Activated CD4-positive, alpha-beta T cell treated with anti-CD3 and anti-CD28 coated beads, Interleukin-2, amount 10 ng/mL, durations not matched to agents 24 days and 14 days (primary cell): ENCODE measurements at regions not wholly inside any gene's neighbourhood (a gene's known extent, or its start where the extent isn't known, plus 50 kb on each side); places are given as distances from the start of the nearest gene placed in this dataset.
"Not testable (repeated sequence)": the region's sequence is repeated elsewhere in the genome, so short reads cannot be mapped to it uniquely, and the experiment has no call there.

Source experiments
- DNase-seq: peaks from one replicate; pipeline ENCODE4 v3.0.0; 2022
- H3K27ac Mint-ChIP-seq: one replicate; pipeline ENCODE4 v1.8.0; 2022; ENCODE audit warnings: mild to moderate bottlenecking, mixed read lengths
- H3K27me3 Mint-ChIP-seq: one replicate; pipeline ENCODE4 v1.8.0; 2022; ENCODE audit warnings: mixed read lengths
- H3K36me3 Mint-ChIP-seq: one replicate; pipeline ENCODE4 v1.8.0; 2022; ENCODE audit warnings: low read depth, mild to moderate bottlenecking, mixed read lengths
- H3K4me1 Mint-ChIP-seq: one replicate; pipeline ENCODE4 v1.8.0; 2021; ENCODE audit warnings: mixed read lengths
- H3K4me3 Mint-ChIP-seq: one replicate; pipeline ENCODE4 v1.8.0; 2022; ENCODE audit warnings: mild to moderate bottlenecking, moderate library complexity, mixed read lengths
- H3K9me3 Mint-ChIP-seq: one replicate; pipeline ENCODE4 v1.8.0; 2021; ENCODE audit warnings: mixed read lengths
- intact Hi-C: fragments of 100-400 bp; cut with micrococcal nuclease; formaldehyde crosslinking; loops from one replicate; pipeline ENCODE4 v1.15.1; 2023

DNA sequence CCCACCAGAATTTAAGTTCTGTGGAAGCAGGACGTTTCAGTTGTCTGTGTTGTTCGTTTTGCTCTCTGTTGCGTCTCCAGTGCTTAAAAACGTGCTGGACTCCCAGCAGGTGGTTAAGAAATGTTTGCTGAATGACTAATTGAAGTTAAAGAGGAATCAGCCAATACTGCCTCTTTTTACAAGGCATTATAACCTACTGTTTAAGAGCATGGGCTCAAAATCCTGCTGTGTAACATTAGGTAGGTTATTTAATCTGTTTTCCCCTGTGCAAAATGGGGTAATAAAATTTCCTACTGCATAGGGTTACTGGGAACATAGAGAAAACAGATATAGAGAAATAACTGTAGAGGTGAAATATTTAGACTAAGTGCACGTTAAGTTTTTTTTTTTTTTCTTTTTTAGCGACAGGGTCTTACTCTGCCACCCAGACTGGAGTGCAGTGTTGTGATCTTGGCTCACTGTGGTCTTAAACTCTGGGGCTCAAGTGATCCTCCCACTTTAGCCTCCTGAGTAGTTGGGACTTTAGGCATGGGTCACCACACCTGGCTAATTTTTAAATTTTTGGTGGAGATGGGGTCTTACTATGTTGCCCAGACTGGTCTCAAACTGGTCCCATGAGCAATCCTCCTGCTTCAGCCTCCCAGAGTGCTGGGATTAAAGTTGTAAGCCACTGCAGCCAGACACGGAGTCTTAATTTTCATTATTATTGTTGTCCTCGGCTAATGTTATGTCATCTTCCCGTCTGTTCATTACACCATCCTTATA is 139.4 kb upstream of the PRICKLE1 start:
- Mint-ChIP-seq H3K27me3 (no peaks in the 10 kb centered on the region), H3K27ac (no peak overlapping the region), H3K9me3 (no peaks in the 10 kb centered on the region), H3K4me1 (no peaks in the 10 kb centered on the region), H3K36me3 (no peaks in the 10 kb centered on the region), H3K4me3 (no peak overlapping the region)
- intact Hi-C loops: no loop called here
- no peak for DNase-seq

DNA sequence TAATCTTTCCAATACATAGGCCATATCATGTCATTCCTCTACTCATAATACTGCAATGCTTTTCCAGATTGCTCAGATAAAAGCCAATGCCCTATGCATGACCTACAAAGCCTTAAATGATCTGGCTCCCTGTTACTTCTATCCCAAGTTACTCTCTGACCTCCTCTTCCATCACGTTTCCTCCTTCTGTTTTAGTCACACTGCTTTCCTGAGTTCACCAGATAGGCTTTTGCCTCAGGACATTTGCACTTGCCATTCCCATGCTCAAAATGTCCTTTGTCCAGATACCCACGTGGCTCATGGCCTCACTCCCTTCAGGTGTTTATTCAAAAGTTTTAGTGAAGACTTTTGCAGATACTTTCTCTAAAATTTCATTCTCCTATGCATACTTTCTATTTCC is 138.7 kb upstream of the PRICKLE1 start:
- Mint-ChIP-seq H3K36me3 (no peaks in the 10 kb centered on the region), H3K9me3 (no peaks in the 10 kb centered on the region), H3K27ac (no peak overlapping the region), H3K27me3 (no peaks in the 10 kb centered on the region), H3K4me1 (no peaks in the 10 kb centered on the region), H3K4me3 (no peak overlapping the region)
- intact Hi-C loops: no loop called here
- no peak for DNase-seq

DNA sequence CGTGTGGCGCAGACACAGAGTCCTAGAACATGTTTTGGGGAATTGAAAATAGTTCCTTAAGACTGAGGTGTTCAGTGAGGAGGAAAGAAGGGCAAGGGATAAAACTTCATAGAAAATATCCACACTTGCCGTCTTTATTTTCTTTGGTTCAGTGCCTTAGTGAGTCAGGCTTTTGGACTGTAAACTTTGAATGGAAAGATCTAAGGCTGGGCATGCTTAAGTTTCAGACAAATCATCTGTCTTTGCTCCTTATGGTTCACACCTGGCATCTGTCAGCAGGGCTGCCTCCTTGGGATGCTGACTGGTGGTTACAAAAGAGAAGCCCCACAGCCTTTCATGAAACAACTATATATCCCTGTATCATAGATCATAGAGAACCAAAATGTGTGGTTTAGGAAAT is 136.3 kb upstream of the PRICKLE1 start:
- Mint-ChIP-seq H3K4me3 (no peak overlapping the region), H3K4me1 (no peaks in the 10 kb centered on the region), H3K27ac (no peak overlapping the region), H3K9me3 (no peaks in the 10 kb centered on the region), H3K36me3 (no peaks in the 10 kb centered on the region), H3K27me3 (no peaks in the 10 kb centered on the region)
- intact Hi-C loops: no loop called here
- DNase-seq: no peak

DNA sequence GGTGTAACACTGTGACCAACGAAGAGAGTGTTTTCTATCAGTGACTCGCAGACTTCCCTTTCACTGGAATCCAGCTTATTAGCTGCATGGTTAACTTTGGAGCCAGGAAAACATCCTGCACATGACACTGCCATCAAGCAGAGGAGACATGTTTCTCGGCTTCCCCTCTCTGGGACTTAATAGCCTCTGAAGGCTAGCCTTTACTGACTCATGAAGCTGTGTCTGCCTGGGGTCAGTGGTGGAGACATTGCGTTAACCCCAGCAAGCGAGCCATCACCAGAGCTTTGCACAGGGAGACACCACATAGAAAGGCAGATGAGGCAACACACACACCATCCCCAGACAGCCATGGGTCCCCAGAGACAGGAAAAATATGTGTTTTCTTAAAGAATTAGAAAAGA is 126.9 kb upstream of the PRICKLE1 start:
- H3K27me3 Mint-ChIP-seq: no peaks in the 10 kb centered on the region
- intact Hi-C loops: no loop called here
- no peak overlapping the region for H3K27ac Mint-ChIP-seq
- H3K36me3 Mint-ChIP-seq: no peaks in the 10 kb centered on the region
- H3K4me3 Mint-ChIP-seq: no peak overlapping the region
- no peaks in the 10 kb centered on the region for H3K4me1 Mint-ChIP-seq
- peaks cover 5% of the 10 kb centered on the region for H3K9me3 Mint-ChIP-seq
- no peak for DNase-seq

DNA sequence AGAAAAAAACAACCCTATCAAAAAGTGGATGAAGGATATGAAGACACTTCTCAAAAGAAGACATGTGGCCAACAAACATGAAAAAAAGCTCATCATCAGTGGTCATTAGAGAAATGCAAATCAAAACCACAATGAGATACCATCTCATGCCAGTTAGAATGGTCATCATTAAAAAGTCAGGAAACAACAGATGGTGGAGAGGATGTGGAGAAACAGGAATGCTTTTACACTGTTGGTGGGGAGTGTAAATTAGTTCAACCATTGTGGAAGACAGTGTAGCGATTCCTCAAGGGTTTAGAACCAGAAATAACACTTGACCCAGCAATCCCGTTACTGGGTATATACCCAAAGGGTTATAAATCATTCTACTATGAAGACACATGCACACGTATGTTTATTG is 124.0 kb upstream of the PRICKLE1 start:
- DNase-seq, H3K27me3 Mint-ChIP-seq, H3K4me1 Mint-ChIP-seq, intact Hi-C loops, H3K36me3 Mint-ChIP-seq, H3K9me3 Mint-ChIP-seq, H3K4me3 Mint-ChIP-seq, H3K27ac Mint-ChIP-seq: not testable (repeated sequence)

DNA sequence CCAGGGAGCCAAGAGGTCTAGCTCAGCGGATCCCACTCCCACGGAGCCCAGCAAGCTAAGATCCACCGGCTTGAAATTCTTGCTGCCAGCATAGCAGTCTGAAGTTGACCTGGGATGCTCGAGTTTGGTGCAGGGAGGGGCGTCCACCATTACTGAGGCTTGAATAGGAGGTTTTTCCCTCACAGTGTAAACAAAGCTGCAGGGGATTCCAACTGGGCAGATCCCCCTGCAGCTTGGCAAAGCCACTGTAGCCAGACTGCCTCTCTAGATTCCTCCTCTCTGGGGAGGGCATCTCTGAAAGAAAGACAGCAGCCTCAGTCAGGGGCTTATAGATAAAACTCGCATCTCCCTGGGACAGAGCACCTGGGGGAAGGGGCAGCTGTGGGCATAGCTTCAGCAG is 118.8 kb upstream of the PRICKLE1 start:
- H3K36me3 Mint-ChIP-seq, DNase-seq, H3K4me1 Mint-ChIP-seq, H3K9me3 Mint-ChIP-seq, H3K27me3 Mint-ChIP-seq, H3K4me3 Mint-ChIP-seq, H3K27ac Mint-ChIP-seq, intact Hi-C loops: not testable (repeated sequence)

DNA sequence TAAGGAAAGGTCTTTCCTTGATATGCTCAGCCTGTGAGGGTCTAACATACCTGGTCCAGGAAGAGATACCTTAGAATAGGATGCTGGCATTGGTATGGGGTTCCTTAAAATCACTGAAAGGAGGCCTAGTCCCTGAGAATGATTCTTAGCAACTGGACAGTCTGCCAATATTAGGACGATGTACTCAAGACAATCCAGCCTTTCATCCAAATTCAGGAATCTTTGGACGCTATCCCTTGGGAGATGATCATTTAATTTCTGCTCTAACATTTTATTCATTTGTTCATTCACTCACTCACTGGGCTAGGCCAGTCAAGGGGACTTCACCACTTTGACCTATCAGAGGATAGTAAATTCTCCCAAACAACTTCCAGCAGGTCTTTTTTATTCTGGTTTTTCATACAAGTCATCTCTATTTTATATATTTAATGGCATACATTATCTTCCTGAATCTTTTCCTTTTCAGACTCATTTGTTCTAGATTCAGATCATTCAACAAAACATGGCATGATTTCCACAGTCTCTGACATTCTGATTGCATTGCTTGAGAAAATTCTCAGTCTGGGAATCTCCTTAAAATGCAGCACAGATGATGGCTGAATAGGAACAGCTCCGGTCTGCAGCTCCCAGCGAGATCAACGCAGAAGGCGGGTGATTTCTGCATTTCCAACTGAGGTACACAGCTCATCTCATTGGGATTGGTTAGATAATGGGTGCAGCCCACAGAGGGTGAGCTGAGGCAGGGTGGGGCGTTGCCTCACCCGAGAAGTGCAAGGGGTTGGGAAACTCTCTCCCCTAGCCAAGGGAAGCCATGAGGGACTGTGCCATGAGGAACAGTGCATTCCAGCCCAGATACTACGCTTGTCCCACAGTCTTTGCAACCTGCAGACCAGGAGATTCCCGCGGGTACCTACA is 118.0 kb upstream of the PRICKLE1 start:
- no peak overlapping the region for H3K4me3 Mint-ChIP-seq
- H3K36me3 Mint-ChIP-seq: no peaks in the 10 kb centered on the region
- H3K27me3 Mint-ChIP-seq: no peaks in the 10 kb centered on the region
- no peaks in the 10 kb centered on the region for H3K9me3 Mint-ChIP-seq
- DNase-seq: no peak
- intact Hi-C loops: no loop called here
- H3K4me1 Mint-ChIP-seq: no peaks in the 10 kb centered on the region
- no peak overlapping the region for H3K27ac Mint-ChIP-seq

DNA sequence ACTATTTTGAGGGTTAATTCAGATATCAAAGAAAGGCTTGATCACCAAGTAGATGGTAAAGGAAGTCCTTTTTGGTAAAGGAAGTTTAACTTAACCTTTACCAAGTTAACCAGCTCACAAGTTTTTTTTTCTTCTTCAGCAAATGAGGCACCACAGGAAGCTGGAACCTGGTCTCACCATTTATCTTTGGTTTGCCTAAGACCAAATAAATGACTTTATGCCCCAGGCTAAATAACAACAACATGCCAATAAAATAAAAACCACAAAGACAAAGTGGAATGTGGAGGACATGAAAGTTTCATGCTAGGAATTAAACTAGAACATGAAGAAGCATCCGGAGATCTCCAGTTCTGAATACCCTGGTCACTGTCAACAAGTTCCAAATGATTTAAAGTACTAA is 116.8 kb upstream of the PRICKLE1 start:
- DNase-seq: no peak
- no peak overlapping the region for H3K4me3 Mint-ChIP-seq
- no peak overlapping the region for H3K27ac Mint-ChIP-seq
- no peaks in the 10 kb centered on the region for H3K27me3 Mint-ChIP-seq
- intact Hi-C loops: no loop called here
- H3K36me3 Mint-ChIP-seq: no peaks in the 10 kb centered on the region
- no peaks in the 10 kb centered on the region for H3K9me3 Mint-ChIP-seq
- H3K4me1 Mint-ChIP-seq: no peaks in the 10 kb centered on the region

DNA sequence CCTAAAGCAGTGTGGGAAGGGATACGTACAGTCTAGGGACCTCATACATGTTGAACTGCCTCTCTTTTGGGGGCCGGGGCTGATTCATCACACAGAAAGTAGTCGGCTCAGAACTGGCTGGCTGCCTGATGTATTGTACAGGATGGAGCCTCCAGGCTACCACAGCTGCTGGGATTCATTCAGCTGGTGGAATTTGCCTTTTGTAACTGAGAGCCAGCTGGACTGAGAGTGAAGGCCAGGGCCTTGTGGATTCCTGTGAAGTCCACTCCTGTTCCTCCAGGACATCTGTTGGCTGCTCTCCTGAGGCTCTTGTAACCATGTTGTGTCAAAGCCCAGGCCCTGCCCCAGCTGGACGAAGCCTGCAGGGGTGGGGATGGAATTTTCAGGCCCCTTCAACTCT is 116.3 kb upstream of the PRICKLE1 start:
- H3K9me3 Mint-ChIP-seq: no peaks in the 10 kb centered on the region
- H3K36me3 Mint-ChIP-seq: no peaks in the 10 kb centered on the region
- H3K4me1 Mint-ChIP-seq: no peaks in the 10 kb centered on the region
- intact Hi-C loops: no loop called here
- no peak for DNase-seq
- no peak overlapping the region for H3K4me3 Mint-ChIP-seq
- H3K27me3 Mint-ChIP-seq: no peaks in the 10 kb centered on the region
- H3K27ac Mint-ChIP-seq: no peak overlapping the region

DNA sequence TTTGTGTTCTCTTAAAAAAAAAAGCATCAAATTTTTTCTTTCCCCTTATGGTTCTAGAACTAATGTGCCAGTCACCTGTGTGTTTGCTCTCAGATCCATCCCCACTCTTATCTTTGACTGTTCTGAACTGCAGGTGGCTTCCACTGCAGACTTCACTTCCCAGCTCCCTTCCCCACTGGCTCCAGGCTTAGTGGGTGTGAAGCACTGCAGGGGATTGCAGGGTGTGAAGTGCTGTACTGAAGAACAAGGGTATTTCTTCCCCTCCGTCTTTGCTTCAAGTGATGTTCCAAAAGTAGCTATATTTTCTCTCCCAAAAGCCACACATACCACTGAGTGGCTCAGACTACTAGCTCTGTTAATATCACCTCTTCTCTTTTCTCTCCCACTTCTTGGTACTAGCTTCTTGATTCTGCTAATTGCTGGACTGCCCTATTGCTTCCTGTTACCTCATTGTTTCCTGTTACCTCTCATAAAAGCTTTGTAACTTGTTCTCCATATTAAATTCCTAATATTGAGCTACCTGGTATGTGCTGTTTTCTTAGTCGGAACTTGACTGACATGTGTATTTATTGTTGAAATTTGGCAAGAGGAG is 115.4 kb upstream of the PRICKLE1 start:
- Mint-ChIP-seq H3K36me3 (no peaks in the 10 kb centered on the region), H3K9me3 (no peaks in the 10 kb centered on the region), H3K27ac (no peak overlapping the region), H3K4me3 (no peak overlapping the region), H3K4me1 (no peaks in the 10 kb centered on the region), H3K27me3 (no peaks in the 10 kb centered on the region)
- intact Hi-C loops: no loop called here
- no peak for DNase-seq

DNA sequence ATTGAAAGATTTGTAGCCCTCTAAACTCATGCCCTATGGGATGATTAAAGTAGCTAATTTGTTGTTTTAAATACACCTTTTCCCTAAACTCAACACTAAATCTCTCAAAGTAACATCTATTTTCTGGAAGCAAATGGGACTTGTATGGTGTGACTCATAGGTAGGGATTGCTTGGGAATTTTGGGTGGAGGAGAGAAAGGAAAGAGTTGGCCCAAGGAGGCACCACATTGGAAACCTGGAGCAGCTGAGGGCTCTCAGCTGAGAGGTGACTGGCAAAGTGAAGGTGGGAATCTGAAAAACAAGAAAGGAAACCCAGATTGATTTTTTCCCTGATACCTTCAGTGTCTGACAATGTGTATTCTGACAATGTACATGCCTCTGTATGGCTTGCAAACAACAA is 114.8 kb upstream of the PRICKLE1 start:
- intact Hi-C loops: no loop called here
- no peaks in the 10 kb centered on the region for H3K27me3 Mint-ChIP-seq
- no peak for DNase-seq
- no peak overlapping the region for H3K27ac Mint-ChIP-seq
- H3K9me3 Mint-ChIP-seq: no peaks in the 10 kb centered on the region
- H3K4me3 Mint-ChIP-seq: no peak overlapping the region
- no peaks in the 10 kb centered on the region for H3K36me3 Mint-ChIP-seq
- H3K4me1 Mint-ChIP-seq: no peaks in the 10 kb centered on the region

DNA sequence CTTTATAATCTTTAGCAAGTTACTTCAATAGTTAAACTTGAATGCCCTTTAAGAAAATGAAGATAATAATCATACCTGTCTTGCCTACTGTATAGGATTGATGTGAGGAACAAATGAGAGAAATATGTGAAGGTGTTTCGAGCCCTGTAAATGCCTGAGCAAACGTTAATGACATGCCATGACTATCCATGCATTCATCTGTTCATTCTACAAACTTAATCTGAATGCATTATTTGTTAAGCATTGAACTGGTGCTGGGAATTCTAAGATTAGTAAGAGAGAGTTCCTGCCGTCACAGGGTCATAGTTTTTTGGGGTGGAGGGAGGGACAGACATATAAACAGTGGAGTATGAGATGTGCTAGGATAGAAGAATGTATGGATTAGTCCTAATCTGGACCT is 111.5 kb upstream of the PRICKLE1 start:
- Mint-ChIP-seq H3K4me3 (no peak overlapping the region), H3K4me1 (no peaks in the 10 kb centered on the region), H3K27ac (no peak overlapping the region), H3K27me3 (no peaks in the 10 kb centered on the region), H3K36me3 (no peaks in the 10 kb centered on the region), H3K9me3 (no peaks in the 10 kb centered on the region)
- intact Hi-C loops: no loop called here
- DNase-seq: no peak

DNA sequence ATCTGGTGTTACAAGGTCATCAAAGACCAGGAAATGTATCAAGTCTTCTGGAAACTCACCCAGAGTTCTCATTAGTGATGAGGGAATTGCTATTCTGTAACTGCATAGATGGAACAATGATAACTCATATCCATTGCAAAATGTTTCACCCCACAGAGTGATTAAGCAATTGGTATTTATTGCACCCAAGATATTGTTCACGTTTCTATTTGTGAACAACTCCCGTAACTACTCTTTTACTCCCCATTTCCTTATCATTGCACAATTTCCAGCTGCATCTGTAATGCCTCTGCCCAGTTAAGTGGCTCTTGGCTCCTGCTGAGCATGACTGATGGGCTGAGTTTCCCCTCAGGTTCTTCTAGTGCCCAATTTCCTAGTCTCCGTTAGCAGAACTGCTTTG is 108.7 kb upstream of the PRICKLE1 start:
- Mint-ChIP-seq H3K27ac (no peak overlapping the region), H3K36me3 (no peaks in the 10 kb centered on the region), H3K4me3 (no peak overlapping the region), H3K9me3 (no peaks in the 10 kb centered on the region), H3K4me1 (no peaks in the 10 kb centered on the region), H3K27me3 (no peaks in the 10 kb centered on the region)
- intact Hi-C loops: no loop called here
- no peak for DNase-seq

DNA sequence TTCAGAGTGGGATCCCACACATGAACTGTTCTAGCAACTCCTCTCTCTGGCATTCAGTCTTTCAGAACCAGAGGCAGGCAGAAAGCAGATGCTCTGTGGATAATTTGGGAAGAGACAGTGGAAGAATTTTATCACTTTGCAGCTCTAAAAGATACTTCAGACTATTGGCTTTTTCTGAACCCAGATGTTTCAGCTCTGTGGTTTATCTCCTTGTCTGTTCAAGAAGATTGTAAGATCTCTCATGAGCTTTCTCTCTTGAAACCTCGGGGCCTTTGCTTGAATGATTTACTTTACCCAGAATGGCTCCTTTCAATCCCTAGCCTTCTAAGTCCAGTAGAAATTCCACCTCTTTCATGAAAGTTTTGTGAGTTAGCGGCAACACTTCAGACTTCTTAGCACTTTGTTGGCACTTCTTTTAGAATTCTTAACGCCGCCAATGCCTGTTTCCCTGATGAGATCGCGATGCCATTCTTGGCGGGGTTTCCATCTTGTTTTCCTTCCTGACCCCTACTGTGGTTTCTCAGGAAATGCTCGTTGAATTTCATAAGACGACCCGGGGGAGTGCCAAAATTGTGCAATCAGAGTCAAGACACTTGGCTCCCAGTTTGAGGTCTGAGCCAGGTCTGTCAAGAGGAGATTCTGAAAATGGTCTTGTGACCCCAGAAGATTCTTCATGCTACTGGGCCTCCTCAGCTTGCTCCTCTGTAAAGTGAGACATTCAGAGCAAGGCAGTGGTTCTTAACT is 107.0 kb upstream of the PRICKLE1 start:
- Mint-ChIP-seq H3K4me3 (no peak overlapping the region), H3K27ac (no peak overlapping the region), H3K4me1 (no peaks in the 10 kb centered on the region), H3K36me3 (no peaks in the 10 kb centered on the region), H3K9me3 (no peaks in the 10 kb centered on the region), H3K27me3 (no peaks in the 10 kb centered on the region)
- DNase-seq: no peak
- intact Hi-C loops: no loop called here
